PFSK-1 (cell line): ENCODE measurements at regions not wholly inside any gene's neighbourhood (a gene's known extent, or its start where the extent isn't known, plus 50 kb on each side); places are given as distances from the start of the nearest gene placed in this dataset.

Experiments used
- FOXP2 ChIP-seq: optimal IDR thresholded peaks from 2 replicates; pipeline ENCODE3; 2011; ENCODE audit warnings: borderline replicate concordance, control low read depth, inconsistent platforms; ENCODE audit not compliant: insufficient read depth; ENCODE audit errors: extremely low read length, extremely low read depth
- POLR2AphosphoS5 ChIP-seq: IDR thresholded peaks from 2 replicates; pipeline ENCODE4 v1.6.1; 2012; ENCODE audit warnings: low read depth, mild to moderate bottlenecking, control low read depth, low read length, moderate library complexity
- REST ChIP-seq, 2 experiments: IDR thresholded peaks; 2 replicates each; pipeline versions ENCODE4 v1.6.1 to v1.8.0; 2011 to 2012; ENCODE audit warnings: low read depth in 2 of 2, low read length in 2 of 2, control low read depth in 1 of 2, inconsistent platforms in 1 of 2, mild to moderate bottlenecking in 1 of 2, moderate library complexity in 1 of 2; ENCODE audit not compliant: insufficient read depth in 1 of 2
- SIN3A ChIP-seq: IDR thresholded peaks from 2 replicates; pipeline ENCODE4 v1.6.1; 2012; ENCODE audit warnings: mild to moderate bottlenecking, low read length, moderate library complexity, borderline replicate concordance; ENCODE audit not compliant: insufficient read depth
- TAF1 ChIP-seq: IDR thresholded peaks from 2 replicates; pipeline ENCODE4 v1.6.1; 2012; ENCODE audit warnings: low read length, control low read depth, borderline replicate concordance; ENCODE audit not compliant: insufficient read depth

DNA sequence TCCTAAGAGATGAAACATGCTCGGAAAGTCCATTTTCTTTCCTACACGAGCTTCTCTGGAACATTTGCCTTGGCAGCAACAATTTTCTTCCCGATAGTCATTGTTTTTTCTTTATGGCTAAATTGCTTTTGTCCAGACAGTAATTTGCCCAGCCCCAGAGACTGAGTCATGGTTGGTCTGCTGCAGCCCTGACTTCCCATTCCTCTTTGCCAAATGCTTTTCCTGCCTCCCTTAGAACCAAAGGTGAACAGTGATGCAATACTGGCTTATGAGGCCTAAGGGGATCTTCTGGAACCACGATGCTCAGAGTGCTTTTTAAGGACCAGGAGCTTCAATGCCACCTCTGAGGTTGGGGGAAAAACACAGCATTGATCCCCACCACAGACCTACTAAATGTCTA, 1599.6 kb upstream of the TMEM132C start:
- no peak for TF ChIP-seq REST (IDR thresholded peaks at IDR 0.05; ENCODE audit: insufficient read depth in 1 of 2, low read depth in 2 of 2, low read length in 2 of 2)
- no peak for TF ChIP-seq FOXP2
- no peak for TF ChIP-seq POLR2AphosphoS5
- TF ChIP-seq SIN3A = no peak
- no peak for TF ChIP-seq TAF1

DNA sequence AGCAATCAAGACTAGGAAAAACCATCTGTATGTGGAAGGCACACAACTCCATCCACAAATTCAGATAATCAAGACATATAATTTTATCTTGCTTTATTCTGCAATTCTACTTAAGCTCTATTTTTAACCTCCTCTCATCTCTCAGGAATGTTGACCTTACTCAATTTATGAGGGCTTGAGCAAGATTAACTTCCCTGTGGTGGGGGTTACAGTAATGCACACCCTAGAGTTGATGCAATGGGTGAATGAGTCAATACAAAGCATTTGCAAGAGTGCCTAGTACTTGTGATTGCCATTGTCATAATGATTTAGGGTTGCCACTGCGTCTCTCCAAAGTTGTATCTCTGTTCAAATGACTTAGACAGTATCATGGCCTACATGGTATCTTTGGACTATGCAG, 1598.4 kb upstream of the TMEM132C start:
- TF ChIP-seq POLR2AphosphoS5 = no peak
- TF ChIP-seq TAF1 = no peak
- no peak for TF ChIP-seq REST (IDR thresholded peaks at IDR 0.05; ENCODE audit: insufficient read depth in 1 of 2, low read depth in 2 of 2, low read length in 2 of 2)
- no peak for TF ChIP-seq FOXP2
- no peak for TF ChIP-seq SIN3A

DNA sequence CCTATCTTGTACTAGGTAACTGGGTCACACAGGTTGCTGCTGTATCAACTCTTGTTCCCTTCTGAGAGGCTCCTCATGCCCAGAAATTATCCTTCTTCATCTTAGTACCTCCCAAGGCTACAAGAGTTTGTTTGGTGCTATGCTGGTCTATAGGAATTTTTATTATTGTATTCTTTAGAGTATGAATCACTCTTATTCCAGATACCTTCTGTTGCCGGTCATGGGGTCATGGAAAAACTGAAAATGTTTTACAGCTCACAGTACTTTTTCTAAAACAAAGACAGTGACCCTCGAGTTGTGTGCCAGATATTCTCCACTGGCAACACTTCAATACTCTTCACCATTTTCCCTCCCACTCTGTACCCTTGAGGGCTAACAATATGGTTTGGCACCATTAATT, 1598.0 kb upstream of the TMEM132C start:
- TF ChIP-seq POLR2AphosphoS5 (no peak), REST (IDR thresholded peaks at IDR 0.05; ENCODE audit: insufficient read depth in 1 of 2, low read depth in 2 of 2, low read length in 2 of 2) (no peak), SIN3A (no peak), TAF1 (no peak), FOXP2 (no peak)

GRCh38 chr12:126676434-126676833, 1590.5 kb upstream of the TMEM132C start:
- TF ChIP-seq TAF1 = no peak
- TF ChIP-seq REST (IDR thresholded peaks at IDR 0.05; ENCODE audit: insufficient read depth in 1 of 2, low read depth in 2 of 2, low read length in 2 of 2) = no peak
- no peak for TF ChIP-seq FOXP2
- no peak for TF ChIP-seq SIN3A
- TF ChIP-seq POLR2AphosphoS5 = no peak

DNA sequence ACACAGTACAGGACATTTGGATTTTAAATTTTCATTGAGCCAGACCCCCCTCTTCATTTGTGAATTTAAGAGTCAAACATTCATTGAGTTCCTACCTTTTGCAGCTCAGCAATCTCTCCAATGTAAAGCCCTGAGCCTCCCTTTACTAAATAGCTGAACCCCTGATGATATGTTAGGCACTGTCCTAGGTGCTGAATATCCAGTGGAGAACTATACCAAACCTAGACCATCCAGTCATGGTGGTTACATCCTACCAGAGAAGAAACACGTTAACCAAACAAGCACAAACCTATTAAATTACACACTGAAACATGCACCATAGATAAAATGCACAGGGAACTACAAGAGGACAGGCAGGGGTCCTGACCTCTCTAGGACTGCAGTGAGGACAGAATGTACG, 1585.3 kb upstream of the TMEM132C start:
- TF ChIP-seq FOXP2 = no peak
- TF ChIP-seq REST (IDR thresholded peaks at IDR 0.05; ENCODE audit: insufficient read depth in 1 of 2, low read depth in 2 of 2, low read length in 2 of 2) = peak; percentile 63 to 90; a peak in 3 of 4 replicates
- TF ChIP-seq SIN3A = no peak
- no peak for TF ChIP-seq POLR2AphosphoS5
